ENCODE measurements at regions not wholly inside any gene's neighbourhood (a gene's known extent, or its start where the extent isn't known, plus 50 kb on each side); places are given as distances from the start of the nearest gene placed in this dataset.

DNA sequence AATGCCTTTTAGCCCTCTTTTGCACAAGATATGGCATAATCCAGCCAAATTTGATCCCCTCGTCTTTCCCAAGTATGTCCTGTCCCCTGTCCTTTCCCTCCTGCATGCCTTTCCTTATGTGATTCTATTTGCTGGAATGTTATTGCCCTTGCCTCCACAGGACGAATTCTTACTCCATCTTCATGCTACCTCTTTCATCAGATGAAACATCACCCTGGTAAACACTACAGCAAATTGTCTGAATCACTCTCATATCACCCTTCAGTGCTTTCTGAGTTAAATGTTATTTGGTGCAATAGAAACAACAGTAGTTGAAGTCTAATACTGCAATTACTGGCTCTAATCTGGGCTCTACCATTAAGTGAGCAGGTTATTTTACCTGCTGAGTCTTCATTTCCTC is 52.2 kb upstream of the FAT1 start:
- ChIA-PET POLR2A (no interaction called here), CTCF (no interaction called here)
- no peak for DNase-seq (ENCODE audit: extremely low spot score)
- TF ChIP-seq HDGF (IDR thresholded peaks at IDR 0.05; ENCODE audit: borderline replicate concordance) (no peak), L3MBTL2 (conservative IDR thresholded peaks at IDR 0.05) (no peak), FOXK2 (IDR thresholded peaks at IDR 0.05) (no peak)

DNA sequence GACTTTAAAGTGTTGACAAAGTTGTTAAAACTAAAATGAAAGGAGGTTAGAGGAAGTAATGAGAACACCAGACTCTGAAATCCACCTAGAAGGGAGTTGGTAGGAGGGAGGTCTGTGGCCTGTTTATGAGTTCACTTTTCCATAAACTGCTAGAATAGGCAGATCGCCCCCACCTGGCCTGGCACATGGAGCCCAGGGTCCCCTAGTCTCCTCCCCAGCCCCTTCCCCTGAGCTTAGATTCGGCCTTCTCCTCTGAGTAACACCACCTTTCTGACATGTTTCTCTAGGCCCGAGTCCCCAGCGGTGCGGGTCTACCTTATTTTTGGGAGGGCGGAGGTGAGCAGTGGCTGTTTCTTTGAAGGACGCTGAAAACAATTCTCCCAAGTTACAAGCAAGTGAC is 54.5 kb upstream of the FAT1 start:
- POLR2A ChIA-PET = no interaction called here
- DNase-seq (ENCODE audit: extremely low spot score) = no peak
- CTCF ChIA-PET = no interaction called here
- TF ChIP-seq L3MBTL2 (conservative IDR thresholded peaks at IDR 0.05) (no peak), FOXM1 (IDR thresholded peaks at IDR 0.05; ENCODE audit: borderline replicate concordance) (no peak), FOXA1 (IDR thresholded peaks at IDR 0.05) (no peak), ELF4 (IDR thresholded peaks at IDR 0.05) (no peak), CTBP1 (IDR thresholded peaks at IDR 0.05; ENCODE audit: borderline replicate concordance) (no peak), LEF1 (IDR thresholded peaks at IDR 0.05; ENCODE audit: borderline replicate concordance) (no peak), SUZ12 (IDR thresholded peaks at IDR 0.05) (no peak), ARNT (IDR thresholded peaks at IDR 0.05) (no peak), ZNF384 (IDR thresholded peaks at IDR 0.05) (no peak), SP1 (IDR thresholded peaks at IDR 0.05) (no peak), HDGF (IDR thresholded peaks at IDR 0.05; ENCODE audit: borderline replicate concordance) (no peak), BHLHE40 (IDR thresholded peaks at IDR 0.05; ENCODE audit: borderline replicate concordance) (no peak), TARDBP (IDR thresholded peaks at IDR 0.05) (no peak), FOXK2 (IDR thresholded peaks at IDR 0.05) (no peak)
- TF ChIP-seq, protein P1, sequence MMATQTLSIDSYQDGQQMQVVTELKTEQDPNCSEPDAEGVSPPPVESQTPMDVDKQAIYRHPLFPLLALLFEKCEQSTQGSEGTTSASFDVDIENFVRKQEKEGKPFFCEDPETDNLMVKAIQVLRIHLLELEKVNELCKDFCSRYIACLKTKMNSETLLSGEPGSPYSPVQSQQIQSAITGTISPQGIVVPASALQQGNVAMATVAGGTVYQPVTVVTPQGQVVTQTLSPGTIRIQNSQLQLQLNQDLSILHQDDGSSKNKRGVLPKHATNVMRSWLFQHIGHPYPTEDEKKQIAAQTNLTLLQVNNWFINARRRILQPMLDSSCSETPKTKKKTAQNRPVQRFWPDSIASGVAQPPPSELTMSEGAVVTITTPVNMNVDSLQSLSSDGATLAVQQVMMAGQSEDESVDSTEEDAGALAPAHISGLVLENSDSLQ (IDR thresholded peaks at IDR 0.05) = no peak

DNA sequence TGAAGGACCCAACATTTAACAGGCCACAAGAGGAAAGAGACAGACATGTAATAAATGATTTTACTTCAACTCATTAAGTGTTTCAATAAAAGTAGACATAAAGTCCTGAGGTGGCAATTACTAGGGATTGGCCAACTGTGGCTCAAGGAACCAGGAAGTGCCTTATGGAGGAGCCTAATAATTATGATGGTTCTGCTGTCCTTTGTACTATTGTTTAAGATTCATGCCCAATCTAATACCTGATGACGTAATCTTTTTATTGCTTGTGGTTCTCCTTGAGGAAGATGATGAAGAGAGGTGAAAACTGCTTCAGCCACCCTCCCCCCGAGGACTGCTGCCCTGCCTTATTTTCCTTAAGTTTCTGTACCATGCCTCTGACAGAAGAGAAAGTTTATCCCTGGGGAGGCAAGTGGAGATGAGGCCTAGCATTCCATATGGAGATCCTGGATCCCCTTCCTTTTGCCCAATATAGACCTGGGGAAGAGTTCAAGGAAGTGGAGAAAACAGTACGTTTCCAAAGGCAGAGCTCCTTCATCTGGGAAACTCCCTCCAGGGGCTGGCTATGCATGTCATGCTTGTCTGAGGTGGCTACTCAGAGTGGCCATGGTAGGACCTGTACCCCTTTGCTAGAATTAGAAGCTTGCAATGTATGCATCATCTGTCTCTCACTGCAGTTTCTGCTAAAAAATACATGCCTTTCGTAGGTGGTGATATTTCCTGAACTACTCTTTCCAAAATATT is 56.8 kb upstream of the FAT1 start:
- TF ChIP-seq LEF1 (IDR thresholded peaks at IDR 0.05; ENCODE audit: borderline replicate concordance) (no peak), ELF4 (IDR thresholded peaks at IDR 0.05) (no peak), SP1 (IDR thresholded peaks at IDR 0.05) (no peak), BHLHE40 (IDR thresholded peaks at IDR 0.05; ENCODE audit: borderline replicate concordance) (no peak), CTBP1 (IDR thresholded peaks at IDR 0.05; ENCODE audit: borderline replicate concordance) (no peak), L3MBTL2 (conservative IDR thresholded peaks at IDR 0.05) (no peak), NFRKB (IDR thresholded peaks at IDR 0.05) (no peak), TARDBP (IDR thresholded peaks at IDR 0.05) (no peak), ZNF384 (IDR thresholded peaks at IDR 0.05) (no peak), ARNT (IDR thresholded peaks at IDR 0.05) (no peak), FOXA1 (IDR thresholded peaks at IDR 0.05) (no peak), HDGF (IDR thresholded peaks at IDR 0.05; ENCODE audit: borderline replicate concordance) (no peak), FOXK2 (IDR thresholded peaks at IDR 0.05) (no peak), SUZ12 (IDR thresholded peaks at IDR 0.05) (no peak)
- TF ChIP-seq, protein P1 (IDR thresholded peaks at IDR 0.05) = no peak
- CTCF ChIA-PET = no interaction called here
- POLR2A ChIA-PET = interaction anchor here (1.3 kb wide), 1 partner anchor 21 kb away, joined by 3 read pairs; no protein-coding TSS in a partner anchor
- DNase-seq (ENCODE audit: extremely low spot score) = no peak

DNA sequence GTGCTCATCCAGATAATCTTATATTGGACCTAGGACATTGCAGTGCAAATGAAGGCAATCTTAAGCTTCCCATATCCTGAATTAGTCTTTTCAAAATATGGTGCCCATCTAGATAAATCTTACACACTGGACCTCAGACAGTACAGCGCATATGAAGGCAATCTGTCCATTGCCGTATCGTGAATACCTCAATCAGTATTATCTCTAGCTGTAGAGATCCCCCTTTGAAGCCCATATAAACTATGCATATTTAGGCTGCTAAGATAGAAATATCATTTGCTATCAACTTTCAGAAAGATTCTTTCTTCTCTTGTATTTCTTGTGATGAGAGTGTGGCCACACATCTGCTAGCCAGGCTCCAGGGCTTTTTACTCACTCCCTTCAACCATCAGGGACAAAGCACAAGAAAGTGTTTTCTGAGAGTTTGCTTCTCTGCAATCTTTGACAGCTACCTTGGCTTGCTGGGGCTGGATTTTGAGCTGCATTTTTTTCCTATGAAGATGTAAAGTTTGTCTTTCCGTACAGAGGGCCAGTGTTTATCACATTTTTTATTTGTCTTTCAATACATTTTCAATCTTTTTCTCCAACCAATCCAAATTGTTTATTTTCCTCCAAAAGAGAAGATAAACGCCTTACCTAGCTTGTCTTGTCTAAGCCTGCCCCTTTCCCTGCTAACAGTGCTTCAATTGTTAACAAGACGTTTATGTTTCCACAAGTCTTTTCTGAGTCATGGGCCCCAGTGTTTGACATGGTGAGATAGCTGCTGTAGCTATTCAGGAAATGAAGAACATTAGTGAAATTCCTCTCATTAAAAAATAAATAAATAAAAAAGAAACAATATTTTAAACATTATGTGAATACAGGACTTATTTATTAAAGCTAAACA is 57.6 kb upstream of the FAT1 start:
- TF ChIP-seq FOXM1 (IDR thresholded peaks at IDR 0.05; ENCODE audit: borderline replicate concordance) (no peak), SUZ12 (IDR thresholded peaks at IDR 0.05) (no peak), L3MBTL2 (conservative IDR thresholded peaks at IDR 0.05) (no peak), CTBP1 (IDR thresholded peaks at IDR 0.05; ENCODE audit: borderline replicate concordance) (no peak), ELF4 (IDR thresholded peaks at IDR 0.05) (no peak), NFRKB (IDR thresholded peaks at IDR 0.05) (no peak), FOXA1 (IDR thresholded peaks at IDR 0.05) (no peak), HDGF (IDR thresholded peaks at IDR 0.05; ENCODE audit: borderline replicate concordance) (no peak), FOXK2 (IDR thresholded peaks at IDR 0.05) (no peak), ZNF384 (IDR thresholded peaks at IDR 0.05) (no peak), TARDBP (IDR thresholded peaks at IDR 0.05) (no peak)
- TF ChIP-seq, protein P1 (IDR thresholded peaks at IDR 0.05) = no peak
- CTCF ChIA-PET = no interaction called here
- no peak for DNase-seq (ENCODE audit: extremely low spot score)
- POLR2A ChIA-PET = interaction anchor here (1.3 kb wide), 1 partner anchor 20 kb away, joined by 3 read pairs; no protein-coding TSS in a partner anchor

DNA sequence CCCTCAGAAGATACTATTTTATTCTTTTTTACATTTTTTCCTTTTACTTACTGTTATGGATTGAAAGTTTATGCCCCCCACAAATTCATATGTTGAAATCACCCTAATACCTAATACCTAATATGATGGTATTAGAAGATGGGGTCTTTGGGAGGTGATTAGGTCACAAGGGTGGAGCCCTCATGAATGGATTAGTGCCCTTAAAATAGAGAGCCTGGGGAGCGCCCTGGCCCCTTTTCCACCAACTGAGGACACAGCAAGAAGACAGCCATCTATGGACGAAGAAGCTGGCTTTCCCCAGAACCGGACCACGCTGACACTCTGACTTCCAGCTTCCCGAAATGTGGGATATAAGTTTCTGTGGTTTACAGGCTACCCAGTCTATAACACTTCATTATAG is 58.6 kb upstream of the FAT1 start:
- POLR2A ChIA-PET = no interaction called here
- no peak for DNase-seq (ENCODE audit: extremely low spot score)
- CTCF ChIA-PET = no interaction called here
- no peak for TF ChIP-seq NFRKB (IDR thresholded peaks at IDR 0.05)

DNA sequence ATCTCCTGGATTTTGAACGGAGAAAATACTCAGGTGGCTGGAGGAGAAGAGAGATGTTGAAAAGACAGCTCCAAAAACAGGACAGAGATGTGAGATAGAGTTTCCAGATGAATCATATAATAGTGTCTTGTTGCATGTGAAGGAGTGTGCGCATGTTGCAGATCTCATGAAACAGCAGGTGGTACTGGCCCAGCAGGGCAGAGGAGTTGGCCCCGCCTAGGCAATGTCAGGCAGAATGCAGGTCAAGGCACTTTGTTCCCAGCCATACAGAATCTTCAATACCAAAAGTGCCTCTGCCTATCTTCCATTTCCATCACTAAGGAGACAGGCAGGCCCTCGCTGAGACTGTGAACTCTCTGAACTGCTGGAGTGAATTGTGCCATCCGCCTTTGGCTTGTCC is 63.9 kb upstream of the FAT1 start:
- ChIA-PET CTCF (interaction anchor here (0.5 kb wide), 1 partner anchor 57 kb away, joined by 10 read pairs; no protein-coding TSS in a partner anchor), POLR2A (no interaction called here)
- DNase-seq (ENCODE audit: extremely low spot score) = no peak
- TF ChIP-seq SUZ12 (IDR thresholded peaks at IDR 0.05) (no peak), FOXM1 (IDR thresholded peaks at IDR 0.05; ENCODE audit: borderline replicate concordance) (no peak), CTBP1 (IDR thresholded peaks at IDR 0.05; ENCODE audit: borderline replicate concordance) (no peak), ARNT (IDR thresholded peaks at IDR 0.05) (no peak), TARDBP (IDR thresholded peaks at IDR 0.05) (no peak), FOXA1 (IDR thresholded peaks at IDR 0.05) (no peak), ELF4 (IDR thresholded peaks at IDR 0.05) (no peak), L3MBTL2 (conservative IDR thresholded peaks at IDR 0.05) (no peak), SP1 (IDR thresholded peaks at IDR 0.05) (no peak), ZNF384 (IDR thresholded peaks at IDR 0.05) (no peak), FOXK2 (IDR thresholded peaks at IDR 0.05) (no peak), BHLHE40 (IDR thresholded peaks at IDR 0.05; ENCODE audit: borderline replicate concordance) (no peak), NFRKB (IDR thresholded peaks at IDR 0.05) (no peak), HDGF (IDR thresholded peaks at IDR 0.05; ENCODE audit: borderline replicate concordance) (no peak), LEF1 (IDR thresholded peaks at IDR 0.05; ENCODE audit: borderline replicate concordance) (no peak)
- TF ChIP-seq, protein P1 (IDR thresholded peaks at IDR 0.05) = no peak
